Peyer's patch (tissue), 4 donors: ENCODE measurements at regions not wholly inside any gene's neighbourhood (a gene's known extent, or its start where the extent isn't known, plus 50 kb on each side); places are given as distances from the start of the nearest gene placed in this dataset.

Experiments used
- POLR2A ChIP-seq, 2 donors: fragments of 450-650 bp; IDR thresholded peaks; one replicate each; pipeline ENCODE4 v1.5.1; 2017; ENCODE audit warnings: antibody characterized with exemption in 2 of 2, mild to moderate bottlenecking in 2 of 2, moderate library complexity in 2 of 2
- TF ChIP-seq, protein P1 (sequence below), 6 experiments: fragments of 450-650 bp in 4 of 6; fragments of 200-600 bp in 2 of 6; sonication (generic) in 1 of 6; IDR thresholded peaks; one replicate each; pipeline ENCODE4 v1.5.1; 2017 to 2019; ENCODE audit warnings: antibody characterized with exemption in 6 of 6, mild to moderate bottlenecking in 3 of 6, moderate library complexity in 1 of 6

GRCh38 chr1:37127254-37127748 is 93.0 kb upstream of the GRIK3 start:
- TF ChIP-seq, protein P1, sequence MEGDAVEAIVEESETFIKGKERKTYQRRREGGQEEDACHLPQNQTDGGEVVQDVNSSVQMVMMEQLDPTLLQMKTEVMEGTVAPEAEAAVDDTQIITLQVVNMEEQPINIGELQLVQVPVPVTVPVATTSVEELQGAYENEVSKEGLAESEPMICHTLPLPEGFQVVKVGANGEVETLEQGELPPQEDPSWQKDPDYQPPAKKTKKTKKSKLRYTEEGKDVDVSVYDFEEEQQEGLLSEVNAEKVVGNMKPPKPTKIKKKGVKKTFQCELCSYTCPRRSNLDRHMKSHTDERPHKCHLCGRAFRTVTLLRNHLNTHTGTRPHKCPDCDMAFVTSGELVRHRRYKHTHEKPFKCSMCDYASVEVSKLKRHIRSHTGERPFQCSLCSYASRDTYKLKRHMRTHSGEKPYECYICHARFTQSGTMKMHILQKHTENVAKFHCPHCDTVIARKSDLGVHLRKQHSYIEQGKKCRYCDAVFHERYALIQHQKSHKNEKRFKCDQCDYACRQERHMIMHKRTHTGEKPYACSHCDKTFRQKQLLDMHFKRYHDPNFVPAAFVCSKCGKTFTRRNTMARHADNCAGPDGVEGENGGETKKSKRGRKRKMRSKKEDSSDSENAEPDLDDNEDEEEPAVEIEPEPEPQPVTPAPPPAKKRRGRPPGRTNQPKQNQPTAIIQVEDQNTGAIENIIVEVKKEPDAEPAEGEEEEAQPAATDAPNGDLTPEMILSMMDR (IDR thresholded peaks at IDR 0.05): no peak
- no peak for TF ChIP-seq POLR2A (IDR thresholded peaks at IDR 0.05)
